HEK293 (cell line): ENCODE measurements at regions not wholly inside any gene's neighbourhood (a gene's known extent, or its start where the extent isn't known, plus 50 kb on each side); places are given as distances from the start of the nearest gene placed in this dataset.

Experiments
- ZNF292 ChIP-seq: fragments of 450-650 bp; formaldehyde crosslinking; IDR thresholded peaks from 2 replicates; pipeline ENCODE4 v1.5.1; 2016; ENCODE audit warnings: low read depth, missing biosample characterization, missing genetic modification characterization, borderline replicate concordance
- TF ChIP-seq, protein P1 (sequence below): fragments of 450-650 bp; formaldehyde crosslinking; IDR thresholded peaks from 2 replicates; pipeline ENCODE4 v1.5.1; 2016; ENCODE audit warnings: missing biosample characterization, missing genetic modification characterization

DNA sequence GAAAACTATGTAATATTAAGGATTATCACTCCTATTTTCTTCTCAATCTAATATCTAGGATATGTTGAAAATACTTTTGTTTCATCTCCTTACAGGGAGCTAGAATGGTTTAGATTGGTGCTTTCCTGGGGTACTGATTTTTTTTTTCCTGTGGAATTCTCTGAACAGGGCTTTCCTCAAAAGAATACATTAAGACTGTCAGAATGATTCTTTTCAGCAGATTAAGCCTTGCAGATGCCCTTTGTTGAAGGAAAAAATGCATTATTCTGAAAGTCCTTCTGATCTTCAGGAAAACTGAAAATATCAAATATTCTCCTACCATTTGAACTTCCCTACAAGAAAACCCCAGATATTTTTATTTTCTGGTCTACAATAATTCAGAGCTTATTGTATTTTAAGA is 178.9 kb downstream of the SOX4 start:
- TF ChIP-seq, protein P1, sequence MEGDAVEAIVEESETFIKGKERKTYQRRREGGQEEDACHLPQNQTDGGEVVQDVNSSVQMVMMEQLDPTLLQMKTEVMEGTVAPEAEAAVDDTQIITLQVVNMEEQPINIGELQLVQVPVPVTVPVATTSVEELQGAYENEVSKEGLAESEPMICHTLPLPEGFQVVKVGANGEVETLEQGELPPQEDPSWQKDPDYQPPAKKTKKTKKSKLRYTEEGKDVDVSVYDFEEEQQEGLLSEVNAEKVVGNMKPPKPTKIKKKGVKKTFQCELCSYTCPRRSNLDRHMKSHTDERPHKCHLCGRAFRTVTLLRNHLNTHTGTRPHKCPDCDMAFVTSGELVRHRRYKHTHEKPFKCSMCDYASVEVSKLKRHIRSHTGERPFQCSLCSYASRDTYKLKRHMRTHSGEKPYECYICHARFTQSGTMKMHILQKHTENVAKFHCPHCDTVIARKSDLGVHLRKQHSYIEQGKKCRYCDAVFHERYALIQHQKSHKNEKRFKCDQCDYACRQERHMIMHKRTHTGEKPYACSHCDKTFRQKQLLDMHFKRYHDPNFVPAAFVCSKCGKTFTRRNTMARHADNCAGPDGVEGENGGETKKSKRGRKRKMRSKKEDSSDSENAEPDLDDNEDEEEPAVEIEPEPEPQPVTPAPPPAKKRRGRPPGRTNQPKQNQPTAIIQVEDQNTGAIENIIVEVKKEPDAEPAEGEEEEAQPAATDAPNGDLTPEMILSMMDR = no peak
- TF ChIP-seq ZNF292 (tag by site-specific recombination) = no peak
